NT2/D1 (cell line): ENCODE measurements at regions not wholly inside any gene's neighbourhood (a gene's known extent, or its start where the extent isn't known, plus 50 kb on each side); places are given as distances from the start of the nearest gene placed in this dataset.

Experiments used
- SUZ12 ChIP-seq: IDR thresholded peaks from 2 replicates; pipeline ENCODE4 v1.6.1; 2011; ENCODE audit not compliant: insufficient read length, insufficient read depth; ENCODE audit errors: extremely low read depth
- ZNF274 ChIP-seq: IDR thresholded peaks from 2 replicates; pipeline ENCODE4 v1.6.1; 2011; ENCODE audit warnings: mild to moderate bottlenecking, low read depth, low read length

- TF ChIP-seq SUZ12 (no peak), ZNF274 (no peak)
Measured at GRCh38 chr3:162250782-162251181, 754.2 kb downstream of the OTOL1 start.
